Germinal center (tissue), 1 donor: ENCODE measurements at regions not wholly inside any gene's neighbourhood (a gene's known extent, or its start where the extent isn't known, plus 50 kb on each side); places are given as distances from the start of the nearest gene placed in this dataset.

Source experiments
- DNase-seq: peaks from one replicate; pipeline ENCODE4 v3.0.0; 2012; ENCODE audit warnings: mixed read lengths, low spot score

- DNase-seq, result no peak
Observed at GRCh38 chr9:87157366-87158031, 210.2 kb upstream of the GAS1 start.

- DNase-seq, result no peak
Observed at GRCh38 chr9:87158765-87159164, 211.5 kb upstream of the GAS1 start.

- DNase-seq, result no peak
Observed at GRCh38 chr9:87160148-87161102, 213.1 kb upstream of the GAS1 start.

- DNase-seq, result no peak
Observed at GRCh38 chr9:87167161-87167560, 219.9 kb upstream of the GAS1 start.

GRCh38 chr9:87167582-87167981 lies 220.3 kb upstream of the GAS1 start:
- DNase-seq, result no peak

GRCh38 chr9:87178302-87178701 lies 231.0 kb upstream of the GAS1 start:
- no peak for DNase-seq

GRCh38 chr9:87179553-87180340 lies 232.4 kb upstream of the GAS1 start:
- no peak for DNase-seq

GRCh38 chr9:87180361-87180760 lies 233.1 kb upstream of the GAS1 start:
- no peak for DNase-seq

GRCh38 chr9:87180841-87181240 lies 233.5 kb upstream of the GAS1 start:
- no peak for DNase-seq

GRCh38 chr9:87181670-87182069 lies 234.4 kb upstream of the GAS1 start:
- DNase-seq, result no peak

GRCh38 chr9:87184956-87185642 lies 237.8 kb upstream of the GAS1 start:
- DNase-seq, result no peak

- no peak for DNase-seq
Observed at GRCh38 chr9:87187656-87188055, 240.3 kb upstream of the GAS1 start.

GRCh38 chr9:87189006-87189405 lies 241.7 kb upstream of the GAS1 start:
- DNase-seq, result no peak

- DNase-seq, result no peak
Observed at GRCh38 chr9:87193151-87193550, 245.8 kb upstream of the GAS1 start.

GRCh38 chr9:87193925-87194868 lies 246.9 kb upstream of the GAS1 start:
- DNase-seq, result no peak

- no peak for DNase-seq
Observed at GRCh38 chr9:87195306-87195705, 248.0 kb upstream of the GAS1 start.

GRCh38 chr9:87197349-87198130 lies 250.2 kb upstream of the GAS1 start:
- DNase-seq, result no peak

GRCh38 chr9:87198716-87199115 lies 251.4 kb upstream of the GAS1 start:
- DNase-seq, result no peak

GRCh38 chr9:87199278-87199677 lies 252.0 kb upstream of the GAS1 start:
- DNase-seq, result no peak

GRCh38 chr9:87199782-87200181 lies 252.5 kb upstream of the GAS1 start:
- DNase-seq, result no peak
